H1 (cell line): ENCODE measurements at regions not wholly inside any gene's neighbourhood (a gene's known extent, or its start where the extent isn't known, plus 50 kb on each side); places are given as distances from the start of the nearest gene placed in this dataset.

Experiments
- CTCF ChIA-PET: fragments of 300-600 bp; sonication (Branson Sonifier 250); formaldehyde crosslinking; loops from one replicate; lab custom pipeline; 2021; ENCODE audit not compliant: partially characterized antibody; lab: Charles Lee
- POLR2A ChIA-PET: fragments of 300-600 bp; sonication (Branson Sonifier 250); formaldehyde crosslinking; loops from one replicate; lab custom pipeline; 2021; ENCODE audit warnings: inconsistent platforms; ENCODE audit not compliant: partially characterized antibody; lab: Charles Lee
- DNase-seq, 2 experiments: peaks; one replicate each; pipeline versions ENCODE4 v3.0.0 to v3.0.0-alpha.2; 2010 to 2022; ENCODE audit warnings: low spot score in 2 of 2, low read depth in 1 of 2, mixed read lengths in 1 of 2
- FAIRE-seq: peaks from 2 replicates; lab custom pipeline; 2011; peaks lifted over from hg19 to GRCh38; lab: Jason Lieb, UNC
- H2AFZ ChIP-seq: 2 replicates; pipeline ENCODE4 v1.8.1; 2012; ENCODE audit warnings: low read length, inconsistent platforms
- H2AK5ac ChIP-seq: 2 replicates; pipeline ENCODE4 v1.6.1; 2013; ENCODE audit warnings: low read depth, low read length
- H2BK120ac ChIP-seq: replicated peaks from 2 replicates; pipeline ENCODE3; 2013; ENCODE audit warnings: low read depth, low read length, inconsistent platforms
- H2BK12ac ChIP-seq: 2 replicates; pipeline ENCODE4 v1.6.1; 2013; ENCODE audit warnings: low read depth, low read length
- H2BK15ac ChIP-seq: 2 replicates; pipeline ENCODE4 v1.6.1; 2013; ENCODE audit warnings: low read length
- H2BK20ac ChIP-seq: 2 replicates; pipeline ENCODE4 v1.6.1; 2013; ENCODE audit warnings: low read length
- H2BK5ac ChIP-seq: 2 replicates; pipeline ENCODE4 v1.6.1; 2013; ENCODE audit warnings: low read depth, low read length
- H3K14ac ChIP-seq: 2 replicates; pipeline ENCODE4 v1.6.1; 2013; ENCODE audit warnings: inconsistent platforms; ENCODE audit not compliant: insufficient read length
- H3K18ac ChIP-seq: 2 replicates; pipeline ENCODE4 v1.6.1; 2013; ENCODE audit warnings: low read length; ENCODE audit errors: extremely low read depth
- H3K23ac ChIP-seq: 2 replicates; pipeline ENCODE4 v1.6.1; 2013; ENCODE audit warnings: inconsistent platforms; ENCODE audit not compliant: insufficient read length
- H3K23me2 ChIP-seq: 2 replicates; pipeline ENCODE4 v1.6.1; 2013; ENCODE audit warnings: low read depth, low read length
- H3K27ac ChIP-seq: 2 replicates; pipeline ENCODE4 v1.6.1; 2011; ENCODE audit warnings: low read depth, low read length, inconsistent platforms
- H3K27me3 ChIP-seq, 4 experiments: replicated peaks in 1 of 4; 1 replicate in 1 of 4; 2 replicates in 3 of 4; pipeline versions ENCODE4 v1.6.1 to v1.8.1; 2011 to 2013; ENCODE audit warnings: low read length in 3 of 4, mild to moderate bottlenecking in 3 of 4, inconsistent platforms in 2 of 4, mixed read lengths in 2 of 4, moderate library complexity in 1 of 4; ENCODE audit not compliant: control insufficient read depth in 3 of 4, insufficient read depth in 3 of 4; ENCODE audit errors: extremely low read depth in 1 of 4
- H3K36me3 ChIP-seq, 4 experiments: 2 replicates each; pipeline versions ENCODE4 v1.6.1 to v1.8.1; 2011 to 2013; ENCODE audit warnings: mild to moderate bottlenecking in 4 of 4, low read length in 3 of 4, moderate library complexity in 2 of 4, control low read depth in 1 of 4, inconsistent platforms in 1 of 4; ENCODE audit not compliant: insufficient read depth in 4 of 4, control insufficient read depth in 2 of 4
- H3K4ac ChIP-seq: replicated peaks from 2 replicates; pipeline ENCODE3; 2013; ENCODE audit warnings: low read length, low read depth, mixed read lengths, inconsistent platforms; ENCODE audit not compliant: insufficient read length
- H3K4me1 ChIP-seq, 4 experiments: replicated peaks in 1 of 4; 1 replicate in 1 of 4; 2 replicates in 3 of 4; pipeline versions ENCODE4 v1.6.1 to v1.8.1; 2011 to 2013; ENCODE audit warnings: low read length in 3 of 4, inconsistent platforms in 2 of 4, mixed read lengths in 1 of 4; ENCODE audit not compliant: insufficient read depth in 4 of 4, control insufficient read depth in 3 of 4
- H3K4me2 ChIP-seq, 2 experiments: 2 replicates each; pipeline versions ENCODE4 v1.6.1 to v1.8.1; 2011 to 2013; ENCODE audit warnings: low read depth in 2 of 2, low read length in 2 of 2, control low read depth in 1 of 2, inconsistent platforms in 1 of 2, mild to moderate bottlenecking in 1 of 2; ENCODE audit not compliant: insufficient read depth in 1 of 2
- H3K4me3 ChIP-seq, 4 experiments: fragments of 200-600, 300-600 bp in 1 of 4; sonication (generic), shearing (Covaris generic), sonication (Bioruptor Twin) in 1 of 4; 2 replicates each; pipeline versions ENCODE4 v1.5.1 to v1.8.1; 2011 to 2016; ENCODE audit warnings: low read length in 4 of 4, low read depth in 3 of 4, control low read depth in 2 of 4, inconsistent platforms in 2 of 4, mild to moderate bottlenecking in 2 of 4, mixed read lengths in 1 of 4, moderate library complexity in 1 of 4; ENCODE audit not compliant: insufficient read depth in 2 of 4; ENCODE audit errors: extremely low read depth in 1 of 4
- H3K56ac ChIP-seq: replicated peaks from 2 replicates; pipeline ENCODE3; 2013; ENCODE audit warnings: low read depth, mild to moderate bottlenecking, mixed read lengths, low read length, inconsistent platforms; ENCODE audit not compliant: insufficient read length
- H3K79me1 ChIP-seq: 2 replicates; pipeline ENCODE4 v1.6.1; 2013; ENCODE audit warnings: low read depth, low read length, control low read depth
- H3K79me2 ChIP-seq, 2 experiments: 2 replicates each; pipeline versions ENCODE4 v1.6.1 to v1.8.1; 2012 to 2013; ENCODE audit warnings: low read length in 2 of 2, mild to moderate bottlenecking in 2 of 2, inconsistent platforms in 1 of 2; ENCODE audit not compliant: insufficient read depth in 2 of 2, control insufficient read depth in 1 of 2
- H3K9ac ChIP-seq, 4 experiments: replicated peaks in 1 of 4; 1 replicate in 1 of 4; 2 replicates in 3 of 4; pipeline versions ENCODE4 v1.6.1 to v1.8.1; 2011 to 2013; ENCODE audit warnings: low read depth in 3 of 4, low read length in 3 of 4, control low read depth in 2 of 4, mild to moderate bottlenecking in 2 of 4, moderate library complexity in 2 of 4, inconsistent platforms in 1 of 4; ENCODE audit errors: extremely low read depth in 1 of 4
- H3K9me3 ChIP-seq, 2 experiments: 2 replicates each; pipeline versions ENCODE4 v1.6.1 to v1.8.1; 2012 to 2013; ENCODE audit warnings: mild to moderate bottlenecking in 2 of 2, moderate library complexity in 2 of 2, control low read depth in 1 of 2, inconsistent platforms in 1 of 2, low read depth in 1 of 2, low read length in 1 of 2, mixed read lengths in 1 of 2; ENCODE audit not compliant: insufficient read depth in 2 of 2
- H4K20me1 ChIP-seq, 2 experiments: replicated peaks in 1 of 2; 2 replicates each; pipeline versions ENCODE3 to v1.8.1; 2011 to 2013; ENCODE audit warnings: inconsistent platforms in 2 of 2, low read length in 2 of 2, mild to moderate bottlenecking in 1 of 2; ENCODE audit not compliant: insufficient read depth in 2 of 2, control insufficient read depth in 1 of 2
- H4K5ac ChIP-seq: 2 replicates; pipeline ENCODE4 v1.6.1; 2013; ENCODE audit warnings: low read length, low read depth, mixed read lengths, inconsistent platforms; ENCODE audit not compliant: insufficient read length
- H4K8ac ChIP-seq: 2 replicates; pipeline ENCODE4 v1.8.0; 2013; ENCODE audit warnings: mild to moderate bottlenecking, moderate library complexity, low read length, inconsistent platforms; ENCODE audit not compliant: insufficient read depth; ENCODE audit errors: extremely low read depth
- H4K91ac ChIP-seq: replicated peaks from 2 replicates; pipeline ENCODE3; 2013; ENCODE audit warnings: low read length, mixed read lengths, inconsistent platforms; ENCODE audit not compliant: insufficient read length
- CTCF ChIP-seq, 3 experiments: IDR thresholded peaks; 1 replicate in 2 of 3; 2 replicates in 1 of 3; pipeline versions ENCODE4 v1.5.1 to v1.6.1; 2011; ENCODE audit warnings: low read length in 3 of 3, mild to moderate bottlenecking in 3 of 3, inconsistent platforms in 2 of 3, low read depth in 1 of 3, moderate library complexity in 1 of 3; ENCODE audit not compliant: insufficient read depth in 1 of 3; ENCODE audit errors: control extremely low read depth in 1 of 3
- GABPA ChIP-seq: IDR thresholded peaks from 2 replicates; pipeline ENCODE4 v1.6.1; 2011; ENCODE audit warnings: mild to moderate bottlenecking, low read length, moderate library complexity, borderline replicate concordance; ENCODE audit not compliant: insufficient read depth
- RAD21 ChIP-seq, 2 experiments: IDR thresholded peaks in 1 of 2; conservative IDR thresholded peaks in 1 of 2; 2 replicates each; pipeline ENCODE4 v1.6.1; 2011; ENCODE audit warnings: low read depth in 2 of 2, low read length in 2 of 2, improper control_type of control experiment in 1 of 2, inconsistent platforms in 1 of 2, mild to moderate bottlenecking in 1 of 2, moderate library complexity in 1 of 2
- RFX5 ChIP-seq: IDR thresholded peaks from 2 replicates; pipeline ENCODE4 v1.6.1; 2011; ENCODE audit warnings: low read depth, low read length, improper control_type of control experiment, borderline replicate concordance
- WGBS, 2 experiments: shearing (Covaris generic) in 1 of 2; methylation state at CpG; one replicate each; pipeline versions ENCODE4 v1.1.6 to v1.1.7; 2013 to 2015; ENCODE audit warnings: low lambda C conversion rate in 2 of 2, mixed read lengths in 2 of 2, inconsistent platforms in 1 of 2, low coverage in 1 of 2, missing lambda C conversion rate in 1 of 2; ENCODE audit not compliant: insufficient replicate concordance in 2 of 2, insufficient coverage in 1 of 2, insufficient read length in 1 of 2; ENCODE audit errors: extremely low coverage in 1 of 2, missing lambda C conversion rate in 1 of 2; 5-methylcytosine and 5-hydroxymethylcytosine counted together

- Histone ChIP-seq H2BK15ac (no peak overlapping the region), H4K8ac (no peak overlapping the region), H3K14ac (no peak overlapping the region), H3K4me2 (no peak overlapping the region), H3K9me3 (no peaks in the 10 kb centered on the region), H2BK120ac (no peak overlapping the region), H3K9ac (no peak overlapping the region), H3K27me3 (no peaks in the 10 kb centered on the region), H3K79me2 (no peaks in the 10 kb centered on the region), H4K5ac (no peak overlapping the region), H2BK20ac (no peak overlapping the region), H2AK5ac (no peak overlapping the region), H3K4ac (no peak overlapping the region), H3K23ac (no peak overlapping the region), H3K4me3 (no peak overlapping the region), H3K27ac (no peak overlapping the region), H2AFZ (no peak overlapping the region), H3K79me1 (no peaks in the 10 kb centered on the region), H2BK12ac (no peak overlapping the region), H3K4me1 (no peaks in the 10 kb centered on the region), H4K20me1 (no peaks in the 10 kb centered on the region), H3K56ac (no peak overlapping the region), H3K36me3 (no peaks in the 10 kb centered on the region), H3K18ac (no peak overlapping the region), H4K91ac (no peak overlapping the region), H3K23me2 (no peaks in the 10 kb centered on the region), H2BK5ac (no peak overlapping the region)
- 89% methylated on average over 2 of the region's 2 CpGs; no CpG with 5 or more reads in 1 of the 2 experiments for WGBS, 2 experiments
- TF ChIP-seq RFX5 = no peak
- peak; percentile 55 to 61; a peak in 3 of 4 replicates for TF ChIP-seq RAD21 (IDR thresholded peaks at IDR 0.05 in 1 of 2, conservative IDR thresholded peaks at IDR 0.05 in 1 of 2; ENCODE audit: low read depth in 2 of 2, low read length in 2 of 2)
- peak in 2 of 3 experiments; percentile 24 to 48; a peak in 2 of 4 replicates for TF ChIP-seq CTCF (IDR thresholded peaks at IDR 0.05; ENCODE audit: control extremely low read depth in 1 of 3, insufficient read depth in 1 of 3, low read depth in 1 of 3, low read length in 3 of 3)
- TF ChIP-seq GABPA = no peak
- DNase-seq = no peak
- ChIA-PET POLR2A (interaction anchor here (0.7 kb wide), 1 partner anchor 126 kb away, joined by 3 read pairs; no protein-coding TSS in a partner anchor), CTCF (interaction anchor here (1.0 to 1.7 kb wide), 6 partner anchors 9 to 239 kb away, joined by 3 to 4 read pairs (median 4); no protein-coding TSS in a partner anchor)
- FAIRE-seq = no peak
Observed at GRCh38 chr7:21300692-21301091, 127.2 kb upstream of the SP4 start.
